Cardiac septum (tissue), 1 donor: ENCODE measurements at regions not wholly inside any gene's neighbourhood (a gene's known extent, or its start where the extent isn't known, plus 50 kb on each side); places are given as distances from the start of the nearest gene placed in this dataset.

Experiments used
- DNase-seq: peaks from one replicate; pipeline ENCODE4 v3.0.0-alpha.2; 2020; ENCODE audit warnings: low spot score
- intact Hi-C: fragments of 100-400 bp; cut with DNase I; formaldehyde crosslinking; loops from one replicate; pipeline ENCODE4 v1.14.0; 2022
- donor health status: DM: no; HTN: no; CAD: no.

- DNase-seq: no peak
- intact Hi-C loops: no loop called here
Observed at GRCh38 chr2:168336786-168337388, 89.5 kb upstream of the STK39 start.

GRCh38 chr2:168338292-168338691, 90.9 kb upstream of the STK39 start:
- DNase-seq: no peak
- intact Hi-C loops: no loop called here

- intact Hi-C loops: no loop called here
- no peak for DNase-seq
Observed at GRCh38 chr2:168338803-168339437, 91.5 kb upstream of the STK39 start.

- intact Hi-C loops: no loop called here
- DNase-seq: no peak
Observed at GRCh38 chr2:168340931-168341330, 93.5 kb upstream of the STK39 start.

- intact Hi-C loops: no loop called here
- DNase-seq: no peak
Observed at GRCh38 chr2:168343586-168343985, 96.2 kb upstream of the STK39 start.

- intact Hi-C loops: loop anchor here (5.0 kb wide), 1 partner anchor 353 kb away; no protein-coding TSS in a partner anchor
- DNase-seq: no peak
Observed at GRCh38 chr2:168344706-168345105, 97.3 kb upstream of the STK39 start.

- intact Hi-C loops: loop anchor here (5.0 kb wide), 1 partner anchor 352 kb away; no protein-coding TSS in a partner anchor
- DNase-seq: no peak
Observed at GRCh38 chr2:168345601-168346000, 98.2 kb upstream of the STK39 start.

- intact Hi-C loops: loop anchor here (1.0 to 5.0 kb wide), 3 partner anchors 350 to 574 kb away; no protein-coding TSS in a partner anchor
- no peak for DNase-seq
Observed at GRCh38 chr2:168346725-168347477, 99.5 kb upstream of the STK39 start.

GRCh38 chr2:168348076-168348475, 100.7 kb upstream of the STK39 start:
- no peak for DNase-seq
- intact Hi-C loops: loop anchor here (5.0 kb wide), 1 partner anchor 349 kb away; no protein-coding TSS in a partner anchor

GRCh38 chr2:168350380-168350779, 103.0 kb upstream of the STK39 start:
- DNase-seq: no peak
- intact Hi-C loops: no loop called here

GRCh38 chr2:168353251-168353650, 102.8 kb upstream of the CERS6 start:
- DNase-seq: no peak
- intact Hi-C loops: no loop called here

- DNase-seq: no peak
- intact Hi-C loops: no loop called here
Observed at GRCh38 chr2:168354499-168354898, 101.6 kb upstream of the CERS6 start.

- intact Hi-C loops: no loop called here
- no peak for DNase-seq
Observed at GRCh38 chr2:168355121-168355520, 101.0 kb upstream of the CERS6 start.

- DNase-seq: no peak
- intact Hi-C loops: no loop called here
Observed at GRCh38 chr2:168355779-168356476, 100.1 kb upstream of the CERS6 start.

- no peak for DNase-seq
- intact Hi-C loops: no loop called here
Observed at GRCh38 chr2:168356477-168356835, 99.6 kb upstream of the CERS6 start.

- DNase-seq: no peak
- intact Hi-C loops: no loop called here
Observed at GRCh38 chr2:168357797-168358472, 98.1 kb upstream of the CERS6 start.

- no peak for DNase-seq
- intact Hi-C loops: no loop called here
Observed at GRCh38 chr2:168359082-168359481, 97.0 kb upstream of the CERS6 start.

GRCh38 chr2:168363347-168364092, 92.6 kb upstream of the CERS6 start:
- DNase-seq: no peak
- intact Hi-C loops: no loop called here

GRCh38 chr2:168365094-168365621, 90.9 kb upstream of the CERS6 start:
- no peak for DNase-seq
- intact Hi-C loops: no loop called here
